DOHH2 (cell line): ENCODE measurements at regions not wholly inside any gene's neighbourhood (a gene's known extent, or its start where the extent isn't known, plus 50 kb on each side); places are given as distances from the start of the nearest gene placed in this dataset.

Experiments
- H3F3A ChIP-seq: fragments of 200-600 bp; sonication (generic), shearing (Covaris generic); 2 replicates; pipeline ENCODE4 v1.6.0; 2016; ENCODE audit warnings: antibody characterized with exemption, mild to moderate bottlenecking; ENCODE audit not compliant: control insufficient read depth, insufficient read depth
- H3K27ac ChIP-seq: fragments of 200-600 bp; sonication (generic); 2 replicates; pipeline ENCODE4 v1.5.1; 2014; ENCODE audit warnings: low read depth, mild to moderate bottlenecking, low read length, moderate library complexity
- H3K27me3 ChIP-seq: fragments of 200-600 bp; sonication (generic); 2 replicates; pipeline ENCODE4 v1.6.1; 2014; ENCODE audit warnings: mild to moderate bottlenecking, low read length, mixed read lengths; ENCODE audit not compliant: control insufficient read depth
- H3K36me3 ChIP-seq: fragments of 200-600 bp; sonication (generic); 2 replicates; pipeline ENCODE4 v1.6.1; 2014; ENCODE audit warnings: mild to moderate bottlenecking, low read length, moderate library complexity, mixed read lengths; ENCODE audit not compliant: control insufficient read depth
- H3K4me1 ChIP-seq: fragments of 200-600 bp; sonication (generic); 2 replicates; pipeline ENCODE4 v1.6.1; 2014; ENCODE audit warnings: mild to moderate bottlenecking, low read length, mixed read lengths; ENCODE audit not compliant: control insufficient read depth
- H3K4me2 ChIP-seq: fragments of 200-600 bp; sonication (generic); 2 replicates; pipeline ENCODE4 v1.6.0; 2014; ENCODE audit warnings: mild to moderate bottlenecking, low read length, moderate library complexity
- H3K4me3 ChIP-seq: fragments of 200-600 bp; sonication (generic); 2 replicates; pipeline ENCODE4 v1.5.1; 2014; ENCODE audit warnings: mild to moderate bottlenecking, low read length, mixed read lengths
- H3K79me2 ChIP-seq: fragments of 200-600 bp; sonication (generic); 2 replicates; pipeline ENCODE4 v1.6.1; 2014; ENCODE audit warnings: mild to moderate bottlenecking, low read length, mixed read lengths; ENCODE audit not compliant: control insufficient read depth
- H3K9me2 ChIP-seq: fragments of 200-600 bp; sonication (generic); replicated peaks from 2 replicates; pipeline ENCODE4 v1.6.1; 2014; ENCODE audit warnings: mild to moderate bottlenecking, low read length, mixed read lengths; ENCODE audit not compliant: control insufficient read depth
- H3K9me3 ChIP-seq: fragments of 200-600 bp; sonication (generic); 2 replicates; pipeline ENCODE4 v1.6.1; 2014; ENCODE audit warnings: antibody characterized with exemption, low read length, mixed read lengths; ENCODE audit not compliant: control insufficient read depth, insufficient read depth
- H4K20me1 ChIP-seq: fragments of 200-600 bp; sonication (generic); 2 replicates; pipeline ENCODE4 v1.6.0; 2014; ENCODE audit warnings: low read depth, mild to moderate bottlenecking, antibody characterized with exemption, low read length, moderate library complexity; ENCODE audit not compliant: control insufficient read depth, insufficient read depth
- CTCF ChIP-seq: fragments of 200-600 bp; sonication (generic); IDR thresholded peaks from one replicate; pipeline ENCODE4 v1.5.1; 2014; ENCODE audit warnings: antibody characterized with exemption, mild to moderate bottlenecking, low read depth, low read length; ENCODE audit not compliant: poor library complexity, severe bottlenecking
- EZH2phosphoT487 ChIP-seq: fragments of 200-600 bp; sonication (generic); IDR thresholded peaks from 2 replicates; pipeline ENCODE4 v1.6.1; 2017; ENCODE audit warnings: borderline replicate concordance, mild to moderate bottlenecking, antibody characterized with exemption, low read length, moderate library complexity, mixed read lengths

- no peaks in the 10 kb centered on the region for H4K20me1 ChIP-seq
- H3F3A ChIP-seq = no peaks in the 10 kb centered on the region
- H3K9me2 ChIP-seq = no peaks in the 10 kb centered on the region
- TF ChIP-seq CTCF (no peak), EZH2phosphoT487 (no peak)
- H3K4me3 ChIP-seq = no peak overlapping the region
- H3K9me3 ChIP-seq = no peaks in the 10 kb centered on the region
- H3K4me2 ChIP-seq = no peak overlapping the region
- H3K27me3 ChIP-seq = peaks cover 4% of the 10 kb centered on the region; the same call in 1 of the 2 replicates
- no peaks in the 10 kb centered on the region for H3K4me1 ChIP-seq
- H3K36me3 ChIP-seq = no peaks in the 10 kb centered on the region
- H3K27ac ChIP-seq = no peak overlapping the region
- H3K79me2 ChIP-seq = no peaks in the 10 kb centered on the region
Observed at GRCh38 chr2:236765478-236765877, 195.9 kb downstream of the ACKR3 start.

GRCh38 chr2:236766850-236767249 is 197.2 kb downstream of the ACKR3 start:
- H3K4me2 ChIP-seq = no peak overlapping the region

GRCh38 chr2:236767941-236768340 is 198.3 kb downstream of the ACKR3 start:
- no peaks in the 10 kb centered on the region for H3K9me3 ChIP-seq
- H3K36me3 ChIP-seq = no peaks in the 10 kb centered on the region
- peaks cover 3% of the 10 kb centered on the region for H3K27me3 ChIP-seq
- no peaks in the 10 kb centered on the region for H4K20me1 ChIP-seq
- H3K4me3 ChIP-seq = no peak overlapping the region
- no peak overlapping the region for H3K27ac ChIP-seq
- H3K9me2 ChIP-seq = no peaks in the 10 kb centered on the region
- no peaks in the 10 kb centered on the region for H3K4me1 ChIP-seq
- no peak overlapping the region for H3K4me2 ChIP-seq
- H3F3A ChIP-seq = no peaks in the 10 kb centered on the region
- no peaks in the 10 kb centered on the region for H3K79me2 ChIP-seq
- no peak for TF ChIP-seq EZH2phosphoT487
- TF ChIP-seq CTCF = no peak

More at GRCh38 chr2:236766850-236767249, 197.2 kb downstream of the ACKR3 start:
- H3K4me3 ChIP-seq = no peak overlapping the region
- no peaks in the 10 kb centered on the region for H3K36me3 ChIP-seq
- no peaks in the 10 kb centered on the region for H3K79me2 ChIP-seq
- no peaks in the 10 kb centered on the region for H3F3A ChIP-seq
- H3K27ac ChIP-seq = no peak overlapping the region
- no peaks in the 10 kb centered on the region for H4K20me1 ChIP-seq
- no peaks in the 10 kb centered on the region for H3K9me2 ChIP-seq
- H3K27me3 ChIP-seq = peaks cover 3% of the 10 kb centered on the region
- H3K4me1 ChIP-seq = no peaks in the 10 kb centered on the region
- TF ChIP-seq EZH2phosphoT487 (no peak), CTCF (no peak)
- H3K9me3 ChIP-seq = no peaks in the 10 kb centered on the region
